ENCODE measurements at regions not wholly inside any gene's neighbourhood (a gene's known extent, or its start where the extent isn't known, plus 50 kb on each side); places are given as distances from the start of the nearest gene placed in this dataset.

- Histone ChIP-seq H3K36me3 (replicated peaks in 1 of 2; ENCODE audit: insufficient read depth in 1 of 2, low read depth in 2 of 2) (no peaks in the 10 kb centered on the region), H3K4me3 (no peak overlapping the region), H3K4me1 (peaks cover 4% of the 10 kb centered on the region), H3K27ac (no peak overlapping the region), H3K27me3 (no peaks in the 10 kb centered on the region), H3K9me3 (peaks cover 0 to 3% (median 0%) of the 10 kb centered on the region in 3 donors)
- no peak for TF ChIP-seq CTCF (IDR thresholded peaks at IDR 0.05)
- TF ChIP-seq POLR2A (IDR thresholded peaks at IDR 0.05) = no peak
- DNase-seq = no peak
- no peak for ATAC-seq
- intact Hi-C loops (cut with DNase I) = no loop called here
- 37 to 58% methylated on average over 3 of the region's 3 CpGs for WGBS, 2 donors
These were observed 193.9 kb downstream of the BTBD3 start for GRCh38 chr20:12111431-12112088.

GRCh38 chr20:12112089-12112474 is 194.4 kb downstream of the BTBD3 start:
- Histone ChIP-seq H3K27me3 (no peaks in the 10 kb centered on the region), H3K4me1 (peaks cover 4% of the 10 kb centered on the region), H3K36me3 (replicated peaks in 1 of 2; ENCODE audit: insufficient read depth in 1 of 2, low read depth in 2 of 2) (no peaks in the 10 kb centered on the region), H3K9me3 (peaks cover 0 to 3% (median 0%) of the 10 kb centered on the region in 3 donors), H3K27ac (no peak overlapping the region), H3K4me3 (no peak overlapping the region)
- intact Hi-C loops (cut with DNase I) = no loop called here
- no peak for DNase-seq
- ATAC-seq = no peak
- TF ChIP-seq POLR2A (IDR thresholded peaks at IDR 0.05) (no peak), CTCF (IDR thresholded peaks at IDR 0.05) (no peak)
- WGBS, 2 donors = 90 to 91% methylated on average over 4 of the region's 4 CpGs

GRCh38 chr20:12112665-12113064 is 195.0 kb downstream of the BTBD3 start:
- Histone ChIP-seq H3K9me3 (peaks cover 0 to 3% (median 0%) of the 10 kb centered on the region in 3 donors), H3K4me3 (no peak overlapping the region), H3K27ac (no peak overlapping the region), H3K36me3 (replicated peaks in 1 of 2; ENCODE audit: insufficient read depth in 1 of 2, low read depth in 2 of 2) (no peaks in the 10 kb centered on the region), H3K4me1 (peaks cover 4% of the 10 kb centered on the region), H3K27me3 (no peaks in the 10 kb centered on the region)
- WGBS, 2 donors = 89 to 91% methylated on average over 2 of the region's 2 CpGs
- intact Hi-C loops (cut with DNase I) = no loop called here
- DNase-seq (no peak), ATAC-seq (no peak)
- no peak for TF ChIP-seq CTCF (IDR thresholded peaks at IDR 0.05)
- TF ChIP-seq POLR2A (IDR thresholded peaks at IDR 0.05) = no peak

GRCh38 chr20:12113075-12113467 is 195.4 kb downstream of the BTBD3 start:
- 95% methylated on average over 3 of the region's 3 CpGs for WGBS, 2 donors
- ATAC-seq = no peak
- no peak for DNase-seq
- peaks cover 0 to 3% (median 0%) of the 10 kb centered on the region in 3 donors for H3K9me3 ChIP-seq
- TF ChIP-seq POLR2A (IDR thresholded peaks at IDR 0.05) = no peak
- no peak for TF ChIP-seq CTCF (IDR thresholded peaks at IDR 0.05)
- H3K4me3 ChIP-seq = no peak overlapping the region
- no peak overlapping the region for H3K27ac ChIP-seq
- peaks cover 4% of the 10 kb centered on the region for H3K4me1 ChIP-seq
- H3K36me3 ChIP-seq (replicated peaks in 1 of 2; ENCODE audit: insufficient read depth in 1 of 2, low read depth in 2 of 2) = no peaks in the 10 kb centered on the region
- intact Hi-C loops (cut with DNase I) = no loop called here
- H3K27me3 ChIP-seq = no peaks in the 10 kb centered on the region

All from body of pancreas (tissue), 4 donors.